HG03196 (cell line): ENCODE measurements at regions not wholly inside any gene's neighbourhood (a gene's known extent, or its start where the extent isn't known, plus 50 kb on each side); places are given as distances from the start of the nearest gene placed in this dataset.
A peak's percentile ranks its signal among the peaks of the same experiment; 100 is the strongest.

Experiments used
- ATAC-seq: cut with Tn5 transposase; IDR thresholded peaks from one replicate; pipeline ENCODE4 v1.9.1; 2021; ENCODE audit not compliant: unreplicated experiment

DNA sequence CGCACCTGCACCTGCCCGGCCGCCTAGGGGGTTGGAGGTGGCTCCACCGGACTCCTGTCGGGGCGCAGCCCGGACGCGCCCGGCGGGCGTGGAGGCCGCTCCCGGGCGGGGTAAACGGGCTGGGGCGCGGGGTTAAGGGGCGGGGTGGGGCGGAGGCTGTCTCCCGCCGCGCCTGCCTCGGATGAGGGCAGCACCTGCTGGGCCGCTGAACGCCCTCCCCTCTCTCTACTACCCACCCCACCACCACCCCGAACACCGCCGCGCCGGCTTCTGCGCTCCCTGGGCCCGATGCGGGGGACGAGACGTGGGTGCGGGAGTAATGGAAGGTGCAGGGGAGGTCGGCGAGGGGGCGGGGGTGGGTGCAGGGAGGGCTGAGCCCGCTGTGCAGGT, 224.8 kb upstream of the ID2 start:
- no peak for ATAC-seq

- ATAC-seq, result no peak
These were observed 224.0 kb upstream of the ID2 start for GRCh38 chr2:8457699-8458502.

DNA sequence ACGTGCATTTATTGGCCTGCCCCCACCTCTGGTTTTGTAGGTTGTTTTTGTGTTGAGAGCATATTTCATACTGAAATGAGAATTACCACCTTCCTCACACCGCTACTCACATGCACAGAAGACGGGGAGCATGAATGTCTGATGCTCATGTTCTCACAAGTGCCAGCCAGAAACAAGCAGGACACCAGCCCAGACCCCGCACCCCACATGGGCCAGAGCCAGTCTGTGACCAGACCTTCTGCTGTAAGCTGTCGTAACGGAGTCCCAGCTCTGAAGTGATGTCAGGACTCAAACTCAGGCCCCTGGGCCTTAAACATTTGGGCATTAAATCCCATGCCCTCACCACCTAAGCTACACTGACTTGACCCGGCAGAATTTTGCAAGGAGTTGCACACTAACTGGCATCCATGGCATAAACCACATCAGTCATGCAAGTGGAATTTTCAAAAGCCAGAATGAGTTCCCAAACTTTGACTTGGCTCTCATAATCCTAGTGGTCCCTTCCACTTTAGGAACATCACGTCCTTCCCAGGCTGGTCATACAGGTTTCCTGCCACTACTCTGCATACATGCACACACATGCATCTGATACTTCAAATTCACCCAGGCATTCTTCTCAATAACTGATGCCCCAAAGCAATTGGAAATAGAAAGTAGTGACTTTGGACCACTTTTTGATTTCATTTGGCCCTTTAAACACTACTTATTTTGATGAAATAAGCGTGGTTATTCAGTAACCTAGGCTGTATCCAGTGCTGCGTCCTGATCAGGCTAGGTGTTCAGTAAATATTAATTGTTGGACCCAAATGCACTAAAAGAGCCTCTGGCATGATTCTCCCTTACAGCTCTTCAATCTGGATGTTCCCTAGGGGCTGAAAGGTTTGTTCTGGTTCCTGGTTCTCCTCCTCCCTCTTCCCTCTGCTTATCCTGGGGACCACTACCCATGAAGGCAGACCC, 223.1 kb upstream of the ID2 start:
- no peak for ATAC-seq

DNA sequence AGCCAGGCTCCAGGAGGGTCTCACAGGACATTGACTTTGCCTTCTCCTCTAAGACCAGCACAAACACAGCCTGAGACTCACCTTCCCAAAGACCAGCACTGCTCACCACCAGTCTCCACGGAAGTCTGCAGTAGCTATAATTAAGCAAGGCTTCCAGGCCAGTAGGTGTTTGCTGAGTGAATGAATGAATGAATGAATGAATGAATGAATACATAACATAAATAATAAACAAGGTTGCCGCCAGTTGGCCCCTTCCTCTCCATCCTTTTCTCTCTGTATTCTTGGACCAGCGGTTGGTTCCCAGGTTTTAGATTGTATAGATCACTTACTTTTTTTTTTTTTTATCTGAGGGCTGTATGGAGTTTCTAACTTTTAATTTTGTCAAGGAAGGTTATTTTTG, 222.4 kb upstream of the ID2 start:
- ATAC-seq, result no peak

- ATAC-seq, result no peak
These were observed 220.5 kb upstream of the ID2 start for GRCh38 chr2:8461341-8461740.

- ATAC-seq, result no peak
These were observed 219.6 kb upstream of the ID2 start for GRCh38 chr2:8462280-8462679.

DNA sequence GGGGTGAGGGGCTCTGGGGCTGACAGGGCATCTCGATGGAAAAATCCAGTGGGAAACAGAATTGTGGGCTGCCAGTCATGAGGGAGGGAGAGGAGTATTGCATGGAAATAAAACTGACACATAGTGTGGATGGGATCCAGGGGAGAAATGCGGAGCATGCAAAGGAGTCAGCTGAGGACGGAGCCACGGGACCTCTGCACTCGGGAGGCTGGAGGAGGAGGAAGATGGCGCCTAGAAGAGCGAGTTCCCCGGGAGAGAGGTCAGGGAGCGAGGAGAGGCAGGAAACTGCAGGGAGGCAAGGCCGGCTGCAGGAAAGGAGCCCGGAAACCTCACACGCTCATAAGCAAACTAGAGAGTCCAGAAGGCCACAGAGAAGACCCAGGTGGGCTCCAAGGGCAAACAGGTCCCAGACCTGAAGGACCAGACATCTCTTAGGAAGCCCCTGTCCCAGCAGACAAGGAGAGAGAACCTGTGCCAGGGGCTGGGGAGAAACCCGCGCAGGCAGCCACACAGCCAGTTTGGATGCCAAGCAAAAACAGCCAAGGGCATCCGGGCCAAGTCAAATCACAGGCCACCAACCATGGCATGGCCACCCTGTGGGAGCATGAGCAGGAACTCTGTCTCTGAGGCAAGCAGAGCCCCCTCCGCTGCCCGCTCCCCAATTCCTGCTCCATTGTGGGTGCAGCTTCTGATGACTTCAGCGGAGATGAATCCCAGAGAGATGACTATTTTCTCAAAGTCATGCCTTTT, 218.8 kb upstream of the ID2 start:
- no peak for ATAC-seq

- ATAC-seq, result no peak
These were observed 216.3 kb upstream of the ID2 start for GRCh38 chr2:8465560-8465959.

DNA sequence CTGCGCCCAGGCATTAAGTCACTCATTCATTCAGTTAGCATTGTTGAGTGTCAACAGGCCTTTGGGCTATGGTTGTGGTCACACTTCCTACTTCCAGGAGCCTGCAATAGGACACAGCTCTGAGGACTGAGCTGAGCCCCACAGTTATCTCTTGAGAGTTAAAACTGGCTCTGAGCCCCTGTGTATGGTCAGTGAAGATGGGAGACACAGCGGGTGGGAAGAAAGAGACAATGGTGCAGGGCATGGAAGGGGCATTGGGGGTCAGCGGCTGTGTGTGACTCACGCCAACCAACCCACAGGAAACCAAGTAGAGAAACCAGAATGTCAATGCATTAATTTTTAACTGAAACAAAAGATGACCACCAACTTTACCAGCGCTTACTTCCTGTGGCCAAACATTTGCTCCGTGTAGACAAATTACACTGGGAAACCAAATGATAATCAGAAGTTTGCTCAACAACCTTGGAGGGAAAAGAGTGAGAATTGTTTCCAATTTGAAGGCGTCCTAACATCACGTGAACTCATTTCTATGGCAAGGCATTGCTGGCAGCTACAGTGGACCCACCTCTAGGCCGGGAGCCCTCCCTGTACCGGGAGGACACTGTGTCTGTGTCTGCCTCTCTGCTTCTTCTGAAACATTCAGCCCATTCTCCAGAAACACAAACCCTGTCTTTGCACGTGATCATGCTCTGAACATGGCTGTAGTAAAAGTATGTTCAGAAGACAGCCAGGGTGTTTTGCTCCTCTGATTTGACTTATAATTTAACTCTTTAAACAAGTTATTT, 212.0 kb upstream of the ID2 start:
- ATAC-seq, result peak; percentile 61

DNA sequence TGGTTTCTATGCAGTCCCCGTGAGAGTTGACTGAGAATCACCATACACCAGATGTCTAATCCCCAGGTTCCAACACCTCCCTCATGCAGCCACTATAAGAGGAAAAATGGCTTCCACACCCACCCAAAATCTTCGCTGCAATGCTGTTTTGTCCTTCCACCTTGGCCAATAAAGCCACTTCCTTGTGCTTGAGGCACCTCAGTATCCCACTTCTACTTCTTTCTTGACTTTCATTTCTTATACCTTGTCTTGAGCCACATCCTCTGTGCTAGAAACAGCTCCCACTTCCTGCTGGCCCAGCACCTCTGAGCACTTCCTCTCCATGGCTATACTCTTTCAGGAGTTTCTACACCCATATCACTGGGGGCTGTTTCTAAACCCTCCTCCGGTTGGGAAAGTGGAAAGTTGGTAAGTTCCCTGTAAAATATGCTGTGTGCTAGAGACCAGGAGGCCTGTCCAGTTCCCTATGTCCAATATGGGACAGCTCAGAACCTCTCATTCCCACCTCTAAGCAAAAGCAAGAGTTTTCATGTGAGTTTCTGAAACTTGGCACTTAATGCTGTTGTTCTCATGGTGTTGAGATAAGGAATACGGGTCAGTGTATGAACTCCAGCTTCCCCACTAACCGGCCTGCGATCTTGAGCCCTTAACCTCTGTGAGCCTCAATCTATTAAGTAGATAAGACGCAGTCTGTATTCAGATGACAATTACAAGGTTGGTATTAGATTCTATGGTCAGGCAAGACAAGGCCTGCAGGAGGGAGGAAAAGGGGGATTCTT, 209.1 kb upstream of the ID2 start:
- peak; percentile 38 for ATAC-seq

DNA sequence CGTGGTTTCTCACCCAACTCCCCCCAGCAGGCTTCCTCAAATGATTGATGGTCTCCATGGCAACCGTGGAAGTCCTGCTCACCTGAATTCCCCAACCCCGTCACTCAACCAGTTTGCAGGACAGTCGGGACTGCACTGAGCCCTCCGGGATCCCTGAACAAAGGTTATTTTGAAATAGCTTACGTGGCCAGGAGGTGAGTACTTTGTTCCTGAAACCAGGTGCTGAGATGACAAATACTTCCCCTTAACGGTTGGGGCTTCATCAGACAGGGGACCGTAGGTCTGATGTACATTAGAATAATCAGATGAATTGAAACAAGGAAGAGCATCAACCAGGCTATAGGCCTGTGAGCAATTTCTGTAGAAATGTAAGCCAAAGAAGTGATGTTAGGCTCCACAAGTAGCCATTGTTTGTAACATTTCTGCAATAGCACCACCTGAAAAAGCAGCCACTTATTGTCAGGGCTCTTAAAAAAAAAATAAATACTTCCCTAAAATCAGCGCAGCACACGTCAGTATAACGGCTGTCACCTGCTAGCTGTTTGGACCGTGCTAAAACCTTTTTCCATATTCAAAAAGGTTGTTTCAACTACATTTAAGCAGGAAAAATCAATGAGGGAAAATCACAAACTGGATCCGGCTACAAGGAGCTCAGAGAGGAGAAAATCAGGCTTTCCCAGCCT, 206.4 kb upstream of the ID2 start:
- ATAC-seq, result no peak

DNA sequence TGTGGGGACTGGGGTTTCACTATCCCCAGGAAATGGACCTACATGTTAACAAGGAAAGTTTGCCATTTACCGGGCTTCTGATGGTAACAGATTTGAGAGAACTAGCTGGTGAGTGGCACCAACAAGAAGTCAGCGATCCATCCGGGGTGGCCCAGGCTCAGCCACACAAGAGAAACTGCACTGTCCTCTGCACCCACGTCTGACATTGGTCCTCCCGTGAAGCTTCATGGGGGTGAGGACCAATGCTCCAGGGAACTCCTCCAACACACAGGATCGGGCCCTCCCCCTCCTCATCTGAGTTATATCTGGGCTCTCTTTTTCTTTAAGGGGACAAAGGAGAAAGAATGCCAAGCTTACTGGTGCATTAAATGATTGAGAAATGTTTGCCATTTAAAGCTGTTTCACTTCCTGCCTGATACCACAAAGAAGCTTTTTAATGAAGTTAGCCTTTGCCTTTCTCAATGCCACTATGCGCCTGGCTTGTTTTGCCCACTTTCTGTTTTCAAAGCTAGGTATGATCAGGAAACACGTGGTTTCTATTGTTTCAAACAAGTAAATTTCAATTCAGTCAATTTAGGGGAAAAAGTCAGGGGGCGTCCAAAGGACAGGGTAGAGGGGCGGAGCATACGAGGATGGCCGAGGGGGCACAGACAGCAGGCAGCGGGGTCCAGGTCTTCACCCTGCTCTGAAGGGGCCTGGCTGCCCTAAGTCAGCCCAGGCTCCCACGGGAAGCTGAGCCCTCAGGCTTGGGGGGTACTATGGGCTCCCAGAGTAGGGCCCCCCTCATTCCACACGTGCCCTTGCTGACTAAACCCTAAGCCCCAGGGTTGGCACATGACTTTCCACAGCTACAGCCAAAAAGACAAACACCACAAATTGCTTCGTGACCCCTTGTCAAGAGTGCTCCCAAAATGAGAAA, 204.0 kb upstream of the ID2 start:
- peak; percentile 45 for ATAC-seq

DNA sequence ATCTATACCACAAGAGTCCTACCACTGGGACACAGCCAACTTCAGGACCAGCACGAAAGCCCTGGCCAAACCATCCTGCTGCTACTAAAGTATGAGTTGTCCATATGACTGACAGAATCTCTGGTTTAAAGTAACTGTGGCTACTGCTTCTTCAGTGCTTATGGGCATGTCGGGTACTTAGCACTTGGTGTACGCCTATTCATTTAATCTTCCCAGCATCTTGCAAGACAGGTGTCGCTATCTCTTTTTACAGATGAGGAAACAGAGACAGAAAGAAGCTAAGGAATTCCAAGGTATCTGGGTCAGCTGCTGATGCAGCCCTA, 203.4 kb upstream of the ID2 start:
- ATAC-seq, result no peak

- ATAC-seq, result no peak
These were observed 202.6 kb upstream of the ID2 start for GRCh38 chr2:8479298-8479697.

GRCh38 chr2:8480915-8481314, 200.9 kb upstream of the ID2 start:
- no peak for ATAC-seq

GRCh38 chr2:8481463-8482009, 200.3 kb upstream of the ID2 start:
- ATAC-seq, result peak; percentile 31

- no peak for ATAC-seq
These were observed 199.4 kb upstream of the ID2 start for GRCh38 chr2:8482432-8482831.
